GM12878 (cell line): ENCODE measurements at regions not wholly inside any gene's neighbourhood (a gene's known extent, or its start where the extent isn't known, plus 50 kb on each side); places are given as distances from the start of the nearest gene placed in this dataset.

ENCODE experiments used
- ATAC-seq: fragments of 200-7000 bp; cut with Tn5 transposase; 3 replicates; pipeline ENCODE4 v1.9.1; 2020; ENCODE audit warnings: mild to moderate bottlenecking, moderate library complexity
- BruUV-seq: library from RNA; stranded (reverse); fragments of 400-500 nt; replicated peaks from 2 replicates; lab custom pipeline; 2021; lab: Mats Ljungman, UMichigan
- CTCF ChIA-PET: fragments of 300-600 bp; sonication (Branson Sonifier 250); formaldehyde crosslinking; extraction: SDS; loops from one replicate; lab custom pipeline; 2021; ENCODE audit warnings: inconsistent platforms; lab: Yijun Ruan, JAX
- POLR2A ChIA-PET: fragments of 350-600 bp; formaldehyde crosslinking; extraction: SDS; loops from one replicate; lab custom pipeline; 2021; ENCODE audit warnings: inconsistent platforms; lab: Charles Lee
- RAD21 ChIA-PET: fragments of 300-600 bp; sonication (Branson Sonifier 250); formaldehyde crosslinking; loops from one replicate; lab custom pipeline; 2023; ENCODE audit warnings: antibody characterized with exemption; ENCODE audit not compliant: unreplicated experiment; lab: Charles Lee
- SMC1A ChIA-PET: fragments of 300-600 bp; sonication (Branson Sonifier 250); formaldehyde crosslinking; loops from one replicate; lab custom pipeline; 2023; ENCODE audit not compliant: unreplicated experiment, uncharacterized antibody; lab: Charles Lee
- DNase-seq: peaks from one replicate; pipeline ENCODE4 v3.0.0-alpha.2; 2011; ENCODE audit warnings: low read depth, low spot score
- FAIRE-seq: peaks from 3 replicates; lab custom pipeline; 2011; peaks lifted over from hg19 to GRCh38; lab: Jason Lieb, UNC
- H2AFZ ChIP-seq: 2 replicates; pipeline ENCODE4 v1.6.0; 2011; ENCODE audit warnings: low read depth, low read length, control low read depth; ENCODE audit not compliant: control insufficient read depth
- H3K27ac ChIP-seq: 2 replicates; pipeline ENCODE4 v1.5.1; 2011; ENCODE audit warnings: control low read depth; ENCODE audit not compliant: control insufficient read depth, insufficient read depth
- H3K27me3 ChIP-seq, 2 experiments: replicated peaks in 1 of 2; 2 replicates each; pipeline versions ENCODE4 v1.6.0 to v1.6.1; 2011; ENCODE audit warnings: low read length in 1 of 2; ENCODE audit not compliant: control insufficient read depth in 2 of 2, insufficient read depth in 2 of 2
- H3K36me3 ChIP-seq, 2 experiments: 2 replicates each; pipeline ENCODE4 v1.5.1; 2011; ENCODE audit warnings: low read length in 1 of 2; ENCODE audit not compliant: control insufficient read depth in 2 of 2, insufficient read depth in 2 of 2
- H3K4me1 ChIP-seq: 2 replicates; pipeline ENCODE4 v1.6.1; 2011; ENCODE audit warnings: mild to moderate bottlenecking, low read length, moderate library complexity, mixed read lengths; ENCODE audit not compliant: control insufficient read depth, insufficient read depth
- H3K4me2 ChIP-seq: 2 replicates; pipeline ENCODE4 v1.6.0; 2011; ENCODE audit warnings: control low read depth; ENCODE audit not compliant: control insufficient read depth, insufficient read depth
- H3K4me3 ChIP-seq: fragments of 200-600 bp; sonication (generic); 2 replicates; pipeline ENCODE4 v1.5.1; 2016
- H3K79me2 ChIP-seq: 2 replicates; pipeline ENCODE4 v1.6.0; 2011; ENCODE audit warnings: low read length; ENCODE audit not compliant: control insufficient read depth, insufficient read depth
- H3K9ac ChIP-seq: 2 replicates; pipeline ENCODE4 v1.8.0; 2011; ENCODE audit warnings: low read length, control low read depth, mixed read lengths; ENCODE audit not compliant: control insufficient read depth, insufficient read depth
- H3K9me3 ChIP-seq: replicated peaks from 3 replicates; pipeline ENCODE4 v1.5.1; 2011; ENCODE audit warnings: mild to moderate bottlenecking, low read length; ENCODE audit not compliant: control insufficient read depth, insufficient read depth
- H4K20me1 ChIP-seq: 2 replicates; pipeline ENCODE4 v1.6.0; 2011; ENCODE audit not compliant: control insufficient read depth, insufficient read depth
- CBX3 ChIP-seq: fragments of 200-600 bp; sonication (generic); IDR thresholded peaks from 2 replicates; pipeline ENCODE4 v1.6.1; 2016; ENCODE audit warnings: low read depth, borderline replicate concordance
- EZH2 ChIP-seq: IDR thresholded peaks from 2 replicates; pipeline ENCODE4 v1.6.1; 2012; ENCODE audit warnings: low read depth, mild to moderate bottlenecking, control low read depth, inconsistent platforms, low read length, borderline replicate concordance; ENCODE audit not compliant: control insufficient read depth
- LARP7 ChIP-seq: fragments of 450-650 bp; IDR thresholded peaks from 2 replicates; pipeline ENCODE4 v1.6.1; 2017; ENCODE audit warnings: mild to moderate bottlenecking
- NR2C2 ChIP-seq: IDR thresholded peaks from 2 replicates; pipeline ENCODE4 v1.6.1; 2011; ENCODE audit warnings: borderline replicate concordance, low read depth; ENCODE audit not compliant: control insufficient read depth, insufficient read length
- POLR2A ChIP-seq: IDR thresholded peaks from 2 replicates; pipeline ENCODE4 v1.6.1; 2011; ENCODE audit warnings: low read depth, mild to moderate bottlenecking, low read length
- POLR2AphosphoS5 ChIP-seq: IDR thresholded peaks from 2 replicates; pipeline ENCODE4 v1.6.1; 2011; ENCODE audit warnings: mild to moderate bottlenecking, low read length, inconsistent platforms
- SIN3A ChIP-seq: IDR thresholded peaks from 2 replicates; pipeline ENCODE4 v1.6.1; 2012; ENCODE audit warnings: low read depth, low read length, improper control_type of control experiment
- USF2 ChIP-seq: IDR thresholded peaks from 2 replicates; pipeline ENCODE4 v1.6.1; 2011; ENCODE audit warnings: low read depth, low read length, improper control_type of control experiment, borderline replicate concordance
- WGBS: methylation state at CpG from one replicate; pipeline ENCODE4 v1.1.6; 2016; ENCODE audit warnings: low lambda C conversion rate; ENCODE audit not compliant: insufficient replicate concordance, insufficient coverage; ENCODE audit errors: missing lambda C conversion rate; 5-methylcytosine and 5-hydroxymethylcytosine counted together
- in situ Hi-C: fragments of 300-500 bp; cut with MboI; formaldehyde crosslinking; loops from 9 replicates; pipeline ENCODE4 v1.14.3; 2018; ENCODE audit warnings: mixed read lengths
- intact Hi-C: fragments of 100-400 bp; cut with micrococcal nuclease; formaldehyde crosslinking; loops from one replicate; pipeline ENCODE4 v1.14.2; 2022; ENCODE audit not compliant: unreplicated experiment

DNA sequence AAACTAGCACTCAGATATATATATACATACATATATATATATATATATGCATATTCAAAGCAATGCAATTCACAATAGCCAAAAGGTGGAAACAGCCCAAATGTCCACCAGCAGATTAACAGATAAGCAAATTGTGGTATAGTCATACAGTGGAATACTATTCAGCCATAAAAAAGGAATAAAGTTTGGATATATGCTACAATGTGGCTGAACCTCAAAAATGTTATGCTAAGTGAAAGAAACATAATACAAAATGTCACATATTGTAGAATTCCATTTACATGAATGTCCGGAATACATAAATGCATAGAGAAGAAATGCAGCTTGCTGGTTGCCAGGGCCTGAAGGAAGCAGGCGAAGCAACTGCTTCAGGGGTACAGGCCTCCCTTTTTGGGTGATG, 143.4 kb downstream of the ATPSCKMT start:
- H3K4me2 ChIP-seq, result no peak overlapping the region
- in situ Hi-C loops, result no loop called here
- ChIA-PET CTCF (no interaction called here), SMC1A (no interaction called here), RAD21 (no interaction called here), POLR2A (no interaction called here)
- TF ChIP-seq NR2C2, result no peak
- no peak for TF ChIP-seq EZH2
- TF ChIP-seq LARP7, result no peak
- no peak for TF ChIP-seq SIN3A
- TF ChIP-seq POLR2A, result no peak
- no peak for TF ChIP-seq POLR2AphosphoS5
- TF ChIP-seq CBX3, result no peak
- TF ChIP-seq USF2, result no peak
- no peaks in the 10 kb centered on the region for H3K4me1 ChIP-seq
- no peaks in the 10 kb centered on the region for H3K9me3 ChIP-seq
- DNase-seq (no peak), FAIRE-seq (no peak), ATAC-seq (no peak)
- WGBS, result 48% methylated on average over 2 of the region's 2 CpGs
- H3K27ac ChIP-seq, result no peak overlapping the region
- H3K27me3 ChIP-seq, result no peaks in the 10 kb centered on the region
- no peak overlapping the region for H2AFZ ChIP-seq
- H3K36me3 ChIP-seq, result no peaks in the 10 kb centered on the region
- H3K79me2 ChIP-seq, result no peaks in the 10 kb centered on the region
- no peak overlapping the region for H3K9ac ChIP-seq
- no peaks in the 10 kb centered on the region for H4K20me1 ChIP-seq
- intact Hi-C loops, result no loop called here
- no peak overlapping the region for H3K4me3 ChIP-seq
- no TSS peak for BruUV-seq
